ENCODE measurements at regions not wholly inside any gene's neighbourhood (a gene's known extent, or its start where the extent isn't known, plus 50 kb on each side); places are given as distances from the start of the nearest gene placed in this dataset.
A peak's percentile ranks its signal among the peaks of the same experiment; 100 is the strongest.

DNA sequence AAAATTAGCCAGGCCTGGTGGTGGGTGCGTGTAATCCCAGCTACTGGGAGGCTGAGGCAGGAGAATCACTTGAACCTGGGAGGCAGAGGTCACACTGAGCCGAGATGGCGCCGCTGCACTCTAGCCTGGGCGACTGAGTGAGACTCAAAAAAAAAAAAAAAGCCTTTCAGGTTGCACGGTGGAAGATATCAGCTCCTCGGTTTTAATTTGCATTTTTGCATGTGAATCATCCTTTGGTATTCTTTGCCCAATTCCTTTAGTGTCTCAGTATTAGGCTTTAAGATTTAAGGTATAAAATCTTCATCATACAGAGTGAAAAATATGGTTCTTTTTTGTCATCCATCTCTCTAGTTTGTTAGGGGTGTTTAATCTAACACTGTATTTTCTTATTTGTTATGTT is 173.6 kb upstream of the S1PR3 start:
- no peak for DNase-seq (ENCODE audit: low read depth)
- no peak overlapping the region for H3K4me3 ChIP-seq (ENCODE audit: low read depth, low read length)

DNA sequence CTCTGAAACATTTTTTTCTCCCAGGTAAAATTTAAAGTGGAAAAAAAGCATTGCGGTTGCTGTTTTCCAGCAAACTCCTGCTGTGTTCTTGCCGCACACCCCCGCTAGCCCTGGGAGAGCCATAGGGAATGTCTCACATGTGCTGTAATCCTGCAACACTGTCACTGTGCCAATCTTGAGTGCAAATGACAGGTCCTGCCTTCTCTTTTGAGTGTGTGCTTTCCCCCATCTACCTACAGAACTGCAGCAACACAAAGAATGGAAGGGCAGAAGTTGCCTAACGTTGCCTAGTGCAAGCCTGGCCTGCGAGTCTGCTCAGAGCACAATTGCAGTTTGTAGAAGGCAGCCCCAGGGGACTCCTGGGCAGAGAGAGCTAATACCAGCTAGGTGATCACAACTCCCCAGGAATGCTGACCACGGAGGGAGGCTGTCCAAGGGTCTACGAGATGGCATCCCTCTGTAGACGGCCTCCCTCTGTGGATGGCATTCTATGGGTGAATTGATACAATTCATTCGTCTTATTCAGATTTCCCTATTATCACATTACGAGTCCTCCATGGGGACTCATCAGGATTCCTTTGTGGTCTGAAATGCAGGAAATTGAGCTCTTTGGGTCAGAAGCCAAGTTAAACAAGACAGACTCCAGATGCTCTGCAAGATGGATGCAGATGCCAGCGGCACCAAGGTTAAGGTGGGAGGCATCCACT is 172.6 kb upstream of the S1PR3 start:
- H3K4me3 ChIP-seq (ENCODE audit: low read depth, low read length): no peak overlapping the region
- TF ChIP-seq, protein P1, sequence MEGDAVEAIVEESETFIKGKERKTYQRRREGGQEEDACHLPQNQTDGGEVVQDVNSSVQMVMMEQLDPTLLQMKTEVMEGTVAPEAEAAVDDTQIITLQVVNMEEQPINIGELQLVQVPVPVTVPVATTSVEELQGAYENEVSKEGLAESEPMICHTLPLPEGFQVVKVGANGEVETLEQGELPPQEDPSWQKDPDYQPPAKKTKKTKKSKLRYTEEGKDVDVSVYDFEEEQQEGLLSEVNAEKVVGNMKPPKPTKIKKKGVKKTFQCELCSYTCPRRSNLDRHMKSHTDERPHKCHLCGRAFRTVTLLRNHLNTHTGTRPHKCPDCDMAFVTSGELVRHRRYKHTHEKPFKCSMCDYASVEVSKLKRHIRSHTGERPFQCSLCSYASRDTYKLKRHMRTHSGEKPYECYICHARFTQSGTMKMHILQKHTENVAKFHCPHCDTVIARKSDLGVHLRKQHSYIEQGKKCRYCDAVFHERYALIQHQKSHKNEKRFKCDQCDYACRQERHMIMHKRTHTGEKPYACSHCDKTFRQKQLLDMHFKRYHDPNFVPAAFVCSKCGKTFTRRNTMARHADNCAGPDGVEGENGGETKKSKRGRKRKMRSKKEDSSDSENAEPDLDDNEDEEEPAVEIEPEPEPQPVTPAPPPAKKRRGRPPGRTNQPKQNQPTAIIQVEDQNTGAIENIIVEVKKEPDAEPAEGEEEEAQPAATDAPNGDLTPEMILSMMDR (IDR thresholded peaks at IDR 0.05; ENCODE audit: insufficient read depth, low read depth, low read length): no peak
- DNase-seq (ENCODE audit: low read depth): peak; percentile 48

More for the DNA sequence above, 173.6 kb upstream of the S1PR3 start:
- TF ChIP-seq, protein P1 (IDR thresholded peaks at IDR 0.05; ENCODE audit: insufficient read depth, low read depth, low read length): no peak

DNA sequence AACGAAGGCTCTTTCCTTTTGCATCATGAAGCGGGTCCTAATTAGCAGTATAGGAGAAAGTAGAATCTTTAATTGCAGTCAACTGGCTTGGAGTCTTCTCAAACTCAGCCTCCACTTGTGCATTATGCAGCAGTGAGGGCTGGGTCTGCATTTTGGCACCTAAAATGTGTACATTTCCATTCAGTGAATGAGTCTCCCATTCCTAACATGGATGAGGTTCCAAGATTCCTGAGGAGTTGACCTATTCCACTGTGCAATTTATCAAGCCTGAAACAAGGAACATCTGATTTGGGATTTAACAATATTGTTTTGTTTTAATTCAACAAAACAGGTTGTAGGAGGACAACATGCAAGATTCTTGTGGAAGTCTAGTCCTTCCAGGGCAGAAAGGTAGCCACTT is 171.8 kb upstream of the S1PR3 start:
- TF ChIP-seq, protein P1 (IDR thresholded peaks at IDR 0.05; ENCODE audit: insufficient read depth, low read depth, low read length): no peak
- H3K4me3 ChIP-seq (ENCODE audit: low read depth, low read length): no peak overlapping the region
- no peak for DNase-seq (ENCODE audit: low read depth)

DNA sequence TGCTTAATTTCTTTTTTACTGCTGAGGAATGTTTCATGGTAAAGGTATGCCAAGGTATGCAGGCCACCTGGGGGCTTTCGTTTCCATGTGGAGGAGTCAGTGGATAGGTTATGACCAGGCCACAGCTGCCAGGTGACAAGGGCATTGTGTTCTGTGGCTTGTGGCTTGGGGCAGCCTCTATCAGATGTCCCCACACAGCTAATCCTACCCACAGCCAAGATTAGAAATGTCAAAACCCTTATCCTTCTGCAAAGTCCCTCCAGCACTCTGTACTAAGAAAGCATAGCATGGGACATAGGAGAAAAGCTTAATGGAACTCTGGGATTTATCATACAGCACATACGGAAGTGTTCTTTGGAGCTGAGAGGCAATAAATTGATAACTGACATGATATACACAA is 171.2 kb upstream of the S1PR3 start:
- TF ChIP-seq, protein P1 (IDR thresholded peaks at IDR 0.05; ENCODE audit: insufficient read depth, low read depth, low read length): no peak
- no peak overlapping the region for H3K4me3 ChIP-seq (ENCODE audit: low read depth, low read length)
- no peak for DNase-seq (ENCODE audit: low read depth)

DNA sequence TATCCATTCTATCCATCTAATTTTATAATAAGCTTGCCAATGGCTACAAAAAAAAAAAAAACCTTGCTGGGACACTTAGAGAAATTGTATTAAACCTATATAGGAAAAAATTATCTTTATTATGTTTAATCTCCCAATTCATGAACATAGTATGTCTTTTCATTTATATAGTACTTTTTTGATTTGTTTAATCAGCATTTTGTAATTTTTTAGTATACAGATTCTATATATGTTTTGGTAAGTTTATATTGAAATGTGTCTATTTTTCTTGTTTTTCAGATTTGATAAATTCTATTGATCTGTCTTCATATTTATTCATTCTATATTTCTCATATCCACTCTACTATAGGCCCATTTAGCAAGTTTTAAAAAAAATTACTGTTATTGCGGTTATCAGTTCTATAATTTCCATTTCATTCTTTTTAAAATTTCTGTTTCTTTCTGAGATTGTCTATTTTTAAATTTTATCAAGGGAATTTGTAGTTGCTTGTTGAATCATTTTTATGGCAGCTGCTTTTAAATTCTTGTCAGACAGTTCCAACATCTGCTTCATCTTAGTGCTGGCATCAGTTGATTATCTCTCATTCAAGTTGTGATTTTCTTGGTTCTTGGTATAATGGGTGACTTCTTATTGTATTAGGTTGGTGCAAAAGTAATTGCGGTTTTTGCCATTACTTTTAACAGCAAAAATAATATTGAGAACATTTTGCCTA is 170.1 kb upstream of the S1PR3 start:
- TF ChIP-seq, protein P1 (IDR thresholded peaks at IDR 0.05; ENCODE audit: insufficient read depth, low read depth, low read length): no peak
- no peak for DNase-seq (ENCODE audit: low read depth)
- H3K4me3 ChIP-seq (ENCODE audit: low read depth, low read length): no peak overlapping the region

DNA sequence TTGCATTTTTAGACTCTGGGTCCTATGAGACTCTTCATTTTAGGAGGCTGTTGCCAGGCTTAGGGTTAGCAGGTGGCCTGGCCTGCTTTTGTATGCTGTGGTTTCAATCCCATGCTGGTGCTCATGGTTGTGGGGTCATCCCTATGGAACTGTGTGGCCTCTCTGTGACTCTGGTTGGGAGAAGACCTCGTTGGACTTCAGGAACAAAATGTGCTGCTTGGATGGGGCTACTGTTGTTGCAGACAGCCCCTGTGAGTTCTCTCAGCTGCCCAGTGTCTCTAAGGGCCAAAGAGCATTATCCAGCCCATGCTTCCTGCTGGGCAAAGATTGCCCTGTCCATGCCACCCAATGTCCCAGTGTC is 169.5 kb upstream of the S1PR3 start:
- TF ChIP-seq, protein P1 (IDR thresholded peaks at IDR 0.05; ENCODE audit: insufficient read depth, low read depth, low read length): no peak
- H3K4me3 ChIP-seq (ENCODE audit: low read depth, low read length): no peak overlapping the region
- DNase-seq (ENCODE audit: low read depth): no peak

Data from fibroblast of villous mesenchyme (primary cell).